Inferior parietal cortex (tissue), 1 donor: ENCODE measurements at regions not wholly inside any gene's neighbourhood (a gene's known extent, or its start where the extent isn't known, plus 50 kb on each side); places are given as distances from the start of the nearest gene placed in this dataset.

Experiments
- DNase-seq: peaks from one replicate; pipeline ENCODE4 v3.0.0-alpha.2; 2016; ENCODE audit errors: extremely low spot score

- DNase-seq = no peak
These were observed 54.0 kb upstream of the GTF3A start for GRCh38 chr13:27370305-27370872.

GRCh38 chr13:27371932-27372331 is 52.5 kb upstream of the GTF3A start:
- no peak for DNase-seq

GRCh38 chr13:27372896-27373295 is 51.5 kb upstream of the GTF3A start:
- no peak for DNase-seq

DNA sequence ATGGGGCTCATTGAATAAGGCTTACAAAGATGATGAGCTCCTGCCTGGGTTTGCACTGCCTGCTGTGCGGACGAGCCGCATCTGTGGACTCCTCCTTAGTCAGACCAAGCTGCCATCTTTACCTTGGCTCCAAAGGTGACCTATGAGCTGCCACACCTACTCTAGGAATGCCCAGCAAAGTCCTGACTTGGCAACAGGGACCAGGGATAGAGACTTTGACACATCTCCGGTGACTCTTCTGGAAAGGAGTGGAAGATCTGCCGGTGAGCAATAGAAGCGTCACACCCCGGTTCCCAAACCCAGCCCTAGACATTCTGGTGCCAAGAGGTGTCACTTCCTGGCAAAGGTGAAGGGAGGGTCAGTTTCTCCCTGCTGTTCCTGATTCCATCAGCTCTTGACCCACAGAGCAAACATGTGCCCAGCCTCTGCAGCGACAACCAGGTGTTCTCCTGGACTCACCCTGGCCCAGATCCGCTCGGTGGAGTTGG is 50.2 kb upstream of the GTF3A start:
- no peak for DNase-seq
